HEK293 (cell line): ENCODE measurements at regions not wholly inside any gene's neighbourhood (a gene's known extent, or its start where the extent isn't known, plus 50 kb on each side); places are given as distances from the start of the nearest gene placed in this dataset.

ENCODE experiments used
- CTCF ChIA-PET: fragments of 350-600 bp; formaldehyde crosslinking; extraction: SDS; loops from one replicate; lab custom pipeline; 2021; ENCODE audit warnings: antibody characterized with exemption; lab: Yijun Ruan, JAX
- POLR2A ChIA-PET: fragments of 300-600 bp; formaldehyde crosslinking; extraction: SDS; loops from one replicate; lab custom pipeline; 2020; ENCODE audit warnings: antibody characterized with exemption, inconsistent platforms; lab: Yijun Ruan, JAX
- H3K27ac ChIP-seq: fragments of 200-500 bp; sonication (Bioruptor generic); 2 replicates; pipeline ENCODE4 v1.5.1; 2014; ENCODE audit warnings: low read depth, low read length, control low read depth, inconsistent platforms; ENCODE audit errors: extremely low read depth
- H3K36me3 ChIP-seq, 2 experiments: fragments of 200-500 bp in 1 of 2; sonication (Bioruptor generic) in 1 of 2; 1 replicate in 1 of 2; 2 replicates in 1 of 2; pipeline ENCODE4 v1.5.1; 2014 to 2017; ENCODE audit warnings: inconsistent platforms in 2 of 2, low read length in 2 of 2; ENCODE audit not compliant: control insufficient read depth in 2 of 2, insufficient read depth in 1 of 2
- H3K4me1 ChIP-seq: fragments of 200-500 bp; sonication (Bioruptor generic); 2 replicates; pipeline ENCODE4 v1.5.1; 2014; ENCODE audit warnings: mild to moderate bottlenecking, low read length, inconsistent platforms; ENCODE audit not compliant: control insufficient read depth, insufficient read depth
- H3K4me3 ChIP-seq: 2 replicates; pipeline ENCODE4 v1.5.1; 2011; ENCODE audit warnings: low read depth, mild to moderate bottlenecking, control low read depth, low read length, moderate library complexity
- H3K9me3 ChIP-seq: fragments of 200-500 bp; sonication (Bioruptor generic); 2 replicates; pipeline ENCODE4 v1.5.1; 2014; ENCODE audit warnings: low read depth, low read length, inconsistent platforms; ENCODE audit not compliant: control insufficient read depth, insufficient read depth
- CTCF ChIP-seq: fragments of 450-650 bp; formaldehyde crosslinking; IDR thresholded peaks from 2 replicates; pipeline ENCODE4 v1.5.1; 2016; ENCODE audit warnings: missing biosample characterization, missing genetic modification characterization
- RBAK ChIP-seq: fragments of 450-650 bp; formaldehyde crosslinking; IDR thresholded peaks from 2 replicates; pipeline ENCODE4 v1.5.1; 2016; ENCODE audit warnings: missing biosample characterization, missing genetic modification characterization
- ZBTB1 ChIP-seq: fragments of 450-650 bp; formaldehyde crosslinking; IDR thresholded peaks from 2 replicates; pipeline ENCODE4 v1.5.1; 2016; ENCODE audit warnings: missing biosample characterization, missing genetic modification characterization
- ZBTB6 ChIP-seq: fragments of 450-650 bp; formaldehyde crosslinking; IDR thresholded peaks from 2 replicates; pipeline ENCODE4 v1.5.1; 2017; ENCODE audit warnings: missing biosample characterization, missing genetic modification characterization
- ZEB2 ChIP-seq: fragments of 450-650 bp; formaldehyde crosslinking; IDR thresholded peaks from 2 replicates; pipeline ENCODE4 v1.5.1; 2016; ENCODE audit warnings: missing biosample characterization, missing genetic modification characterization
- ZFP37 ChIP-seq: fragments of 450-650 bp; formaldehyde crosslinking; IDR thresholded peaks from 2 replicates; pipeline ENCODE4 v1.5.1; 2016; ENCODE audit warnings: missing biosample characterization, missing genetic modification characterization
- ZNF16 ChIP-seq: fragments of 450-650 bp; formaldehyde crosslinking; IDR thresholded peaks from 2 replicates; pipeline ENCODE4 v1.5.1; 2016; ENCODE audit warnings: low read depth, missing biosample characterization, missing genetic modification characterization
- ZNF174 ChIP-seq: fragments of 450-650 bp; formaldehyde crosslinking; IDR thresholded peaks from 2 replicates; pipeline ENCODE4 v1.5.0; 2017; ENCODE audit warnings: missing biosample characterization, mild to moderate bottlenecking, missing genetic modification characterization
- ZNF274 ChIP-seq, 2 experiments: fragments of 200-500 bp in 1 of 2; fragments of 450-650 bp in 1 of 2; sonication (Bioruptor generic) in 1 of 2; formaldehyde crosslinking in 1 of 2; IDR thresholded peaks; 2 replicates each; pipeline versions ENCODE4 v1.5.1 to v1.6.1; 2014 to 2016; ENCODE audit warnings: borderline replicate concordance in 1 of 2, inconsistent platforms in 1 of 2, low read length in 1 of 2, missing biosample characterization in 1 of 2, missing genetic modification characterization in 1 of 2
- ZNF341 ChIP-seq: fragments of 450-650 bp; formaldehyde crosslinking; IDR thresholded peaks from 2 replicates; pipeline ENCODE4; 2016; ENCODE audit warnings: low read depth, missing biosample characterization, missing genetic modification characterization
- ZNF404 ChIP-seq: fragments of 450-650 bp; formaldehyde crosslinking; IDR thresholded peaks from 2 replicates; pipeline ENCODE4 v1.5.1; 2017; ENCODE audit warnings: missing biosample characterization, missing genetic modification characterization
- ZNF510 ChIP-seq: fragments of 450-650 bp; formaldehyde crosslinking; IDR thresholded peaks from 2 replicates; pipeline ENCODE4 v1.5.1; 2018; ENCODE audit warnings: mild to moderate bottlenecking, missing genetic modification characterization, missing biosample characterization; ENCODE audit not compliant: insufficient replicate concordance
- ZNF529 ChIP-seq: fragments of 450-650 bp; formaldehyde crosslinking; IDR thresholded peaks from 2 replicates; pipeline ENCODE4 v1.5.1; 2017; ENCODE audit warnings: missing genetic modification characterization, missing biosample characterization; ENCODE audit not compliant: insufficient replicate concordance
- ZNF530 ChIP-seq: fragments of 450-650 bp; formaldehyde crosslinking; IDR thresholded peaks from 2 replicates; pipeline ENCODE4 v1.5.1; 2016; ENCODE audit warnings: low read depth, missing biosample characterization, missing genetic modification characterization
- ZNF558 ChIP-seq: fragments of 450-650 bp; formaldehyde crosslinking; IDR thresholded peaks from 2 replicates; pipeline ENCODE4 v1.5.1; 2016; ENCODE audit warnings: missing biosample characterization, missing genetic modification characterization
- ZNF707 ChIP-seq: fragments of 450-650 bp; formaldehyde crosslinking; IDR thresholded peaks from 2 replicates; pipeline ENCODE4 v1.5.1; 2016; ENCODE audit warnings: missing biosample characterization, missing genetic modification characterization
- ZNF747 ChIP-seq: fragments of 450-650 bp; formaldehyde crosslinking; IDR thresholded peaks from 2 replicates; pipeline ENCODE4 v1.5.1; 2016; ENCODE audit warnings: missing biosample characterization, missing genetic modification characterization
- ZNF830 ChIP-seq: fragments of 450-650 bp; IDR thresholded peaks from 2 replicates; pipeline ENCODE4 v1.5.0; 2018; ENCODE audit warnings: missing biosample characterization, missing genetic modification characterization, low read depth, mild to moderate bottlenecking, moderate library complexity
- ZSCAN30 ChIP-seq: fragments of 450-650 bp; IDR thresholded peaks from 2 replicates; pipeline ENCODE4 v1.5.1; 2018; ENCODE audit warnings: missing biosample characterization, mild to moderate bottlenecking, missing genetic modification characterization, moderate library complexity
- TF ChIP-seq, protein P1 (sequence below): fragments of 450-650 bp; formaldehyde crosslinking; IDR thresholded peaks from 2 replicates; pipeline ENCODE4 v1.5.1; 2016; ENCODE audit warnings: missing biosample characterization, missing genetic modification characterization
- TF ChIP-seq, protein P2 (sequence below): fragments of 450-650 bp; formaldehyde crosslinking; IDR thresholded peaks from 2 replicates; pipeline ENCODE4 v1.5.1; 2016; ENCODE audit warnings: missing biosample characterization, missing genetic modification characterization, borderline replicate concordance
- TF ChIP-seq, protein P3 (sequence below): fragments of 450-650 bp; formaldehyde crosslinking; IDR thresholded peaks from 2 replicates; pipeline ENCODE4 v1.5.1; 2016; ENCODE audit warnings: missing biosample characterization, missing genetic modification characterization

- H3K4me3 ChIP-seq = no peak overlapping the region
- no peaks in the 10 kb centered on the region for H3K36me3 ChIP-seq
- POLR2A ChIA-PET = no interaction called here
- TF ChIP-seq ZNF529 (tag by site-specific recombination) (no peak), ZBTB6 (tag by site-specific recombination) (no peak), CTCF (no peak), ZNF530 (tag by site-specific recombination) (no peak), ZNF16 (no peak), ZNF404 (tag by site-specific recombination) (no peak), ZNF341 (tag by site-specific recombination) (no peak)
- TF ChIP-seq, protein P1, sequence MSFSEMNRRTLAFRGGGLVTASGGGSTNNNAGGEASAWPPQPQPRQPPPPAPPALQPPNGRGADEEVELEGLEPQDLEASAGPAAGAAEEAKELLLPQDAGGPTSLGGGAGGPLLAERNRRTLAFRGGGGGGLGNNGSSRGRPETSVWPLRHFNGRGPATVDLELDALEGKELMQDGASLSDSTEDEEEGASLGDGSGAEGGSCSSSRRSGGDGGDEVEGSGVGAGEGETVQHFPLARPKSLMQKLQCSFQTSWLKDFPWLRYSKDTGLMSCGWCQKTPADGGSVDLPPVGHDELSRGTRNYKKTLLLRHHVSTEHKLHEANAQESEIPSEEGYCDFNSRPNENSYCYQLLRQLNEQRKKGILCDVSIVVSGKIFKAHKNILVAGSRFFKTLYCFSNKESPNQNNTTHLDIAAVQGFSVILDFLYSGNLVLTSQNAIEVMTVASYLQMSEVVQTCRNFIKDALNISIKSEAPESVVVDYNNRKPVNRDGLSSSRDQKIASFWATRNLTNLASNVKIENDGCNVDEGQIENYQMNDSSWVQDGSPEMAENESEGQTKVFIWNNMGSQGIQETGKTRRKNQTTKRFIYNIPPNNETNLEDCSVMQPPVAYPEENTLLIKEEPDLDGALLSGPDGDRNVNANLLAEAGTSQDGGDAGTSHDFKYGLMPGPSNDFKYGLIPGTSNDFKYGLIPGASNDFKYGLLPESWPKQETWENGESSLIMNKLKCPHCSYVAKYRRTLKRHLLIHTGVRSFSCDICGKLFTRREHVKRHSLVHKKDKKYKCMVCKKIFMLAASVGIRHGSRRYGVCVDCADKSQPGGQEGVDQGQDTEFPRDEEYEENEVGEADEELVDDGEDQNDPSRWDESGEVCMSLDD (tag by site-specific recombination) = no peak
- TF ChIP-seq, protein P2, sequence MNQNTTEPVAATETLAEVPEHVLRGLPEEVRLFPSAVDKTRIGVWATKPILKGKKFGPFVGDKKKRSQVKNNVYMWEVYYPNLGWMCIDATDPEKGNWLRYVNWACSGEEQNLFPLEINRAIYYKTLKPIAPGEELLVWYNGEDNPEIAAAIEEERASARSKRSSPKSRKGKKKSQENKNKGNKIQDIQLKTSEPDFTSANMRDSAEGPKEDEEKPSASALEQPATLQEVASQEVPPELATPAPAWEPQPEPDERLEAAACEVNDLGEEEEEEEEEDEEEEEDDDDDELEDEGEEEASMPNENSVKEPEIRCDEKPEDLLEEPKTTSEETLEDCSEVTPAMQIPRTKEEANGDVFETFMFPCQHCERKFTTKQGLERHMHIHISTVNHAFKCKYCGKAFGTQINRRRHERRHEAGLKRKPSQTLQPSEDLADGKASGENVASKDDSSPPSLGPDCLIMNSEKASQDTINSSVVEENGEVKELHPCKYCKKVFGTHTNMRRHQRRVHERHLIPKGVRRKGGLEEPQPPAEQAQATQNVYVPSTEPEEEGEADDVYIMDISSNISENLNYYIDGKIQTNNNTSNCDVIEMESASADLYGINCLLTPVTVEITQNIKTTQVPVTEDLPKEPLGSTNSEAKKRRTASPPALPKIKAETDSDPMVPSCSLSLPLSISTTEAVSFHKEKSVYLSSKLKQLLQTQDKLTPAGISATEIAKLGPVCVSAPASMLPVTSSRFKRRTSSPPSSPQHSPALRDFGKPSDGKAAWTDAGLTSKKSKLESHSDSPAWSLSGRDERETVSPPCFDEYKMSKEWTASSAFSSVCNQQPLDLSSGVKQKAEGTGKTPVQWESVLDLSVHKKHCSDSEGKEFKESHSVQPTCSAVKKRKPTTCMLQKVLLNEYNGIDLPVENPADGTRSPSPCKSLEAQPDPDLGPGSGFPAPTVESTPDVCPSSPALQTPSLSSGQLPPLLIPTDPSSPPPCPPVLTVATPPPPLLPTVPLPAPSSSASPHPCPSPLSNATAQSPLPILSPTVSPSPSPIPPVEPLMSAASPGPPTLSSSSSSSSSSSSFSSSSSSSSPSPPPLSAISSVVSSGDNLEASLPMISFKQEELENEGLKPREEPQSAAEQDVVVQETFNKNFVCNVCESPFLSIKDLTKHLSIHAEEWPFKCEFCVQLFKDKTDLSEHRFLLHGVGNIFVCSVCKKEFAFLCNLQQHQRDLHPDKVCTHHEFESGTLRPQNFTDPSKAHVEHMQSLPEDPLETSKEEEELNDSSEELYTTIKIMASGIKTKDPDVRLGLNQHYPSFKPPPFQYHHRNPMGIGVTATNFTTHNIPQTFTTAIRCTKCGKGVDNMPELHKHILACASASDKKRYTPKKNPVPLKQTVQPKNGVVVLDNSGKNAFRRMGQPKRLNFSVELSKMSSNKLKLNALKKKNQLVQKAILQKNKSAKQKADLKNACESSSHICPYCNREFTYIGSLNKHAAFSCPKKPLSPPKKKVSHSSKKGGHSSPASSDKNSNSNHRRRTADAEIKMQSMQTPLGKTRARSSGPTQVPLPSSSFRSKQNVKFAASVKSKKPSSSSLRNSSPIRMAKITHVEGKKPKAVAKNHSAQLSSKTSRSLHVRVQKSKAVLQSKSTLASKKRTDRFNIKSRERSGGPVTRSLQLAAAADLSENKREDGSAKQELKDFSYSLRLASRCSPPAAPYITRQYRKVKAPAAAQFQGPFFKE = no peak
- H3K4me1 ChIP-seq = no peaks in the 10 kb centered on the region
- CTCF ChIA-PET = no interaction called here
- no peak overlapping the region for H3K27ac ChIP-seq
- H3K9me3 ChIP-seq = no peaks in the 10 kb centered on the region
Observed at GRCh38 chr7:54917613-54918391, 101.0 kb upstream of the EGFR start.

DNA sequence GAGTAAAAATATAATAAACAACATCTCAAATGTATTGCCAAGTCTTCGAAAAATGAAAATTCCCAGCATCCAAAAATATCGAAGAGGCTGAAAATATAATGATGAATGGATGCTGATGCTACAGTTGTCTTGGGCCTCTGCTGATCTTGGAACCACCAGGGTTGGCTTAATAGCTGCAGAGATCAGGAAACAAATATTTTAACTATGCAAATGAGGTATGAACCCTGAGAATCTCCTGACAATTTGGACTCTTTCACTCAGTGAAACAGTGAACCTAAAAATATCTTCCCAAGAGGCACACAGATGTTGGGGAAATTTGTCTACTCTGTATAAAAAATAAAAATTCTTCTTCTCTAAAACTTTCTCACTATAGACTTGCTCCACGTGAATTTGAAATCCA lies 97.7 kb upstream of the EGFR start:
- no peaks in the 10 kb centered on the region for H3K9me3 ChIP-seq
- POLR2A ChIA-PET = no interaction called here
- H3K36me3 ChIP-seq = no peaks in the 10 kb centered on the region
- no peak overlapping the region for H3K27ac ChIP-seq
- no peak overlapping the region for H3K4me3 ChIP-seq
- H3K4me1 ChIP-seq = no peaks in the 10 kb centered on the region
- CTCF ChIA-PET = no interaction called here
- TF ChIP-seq RBAK = no peak
- TF ChIP-seq ZNF510 = no peak
- TF ChIP-seq, protein P3, sequence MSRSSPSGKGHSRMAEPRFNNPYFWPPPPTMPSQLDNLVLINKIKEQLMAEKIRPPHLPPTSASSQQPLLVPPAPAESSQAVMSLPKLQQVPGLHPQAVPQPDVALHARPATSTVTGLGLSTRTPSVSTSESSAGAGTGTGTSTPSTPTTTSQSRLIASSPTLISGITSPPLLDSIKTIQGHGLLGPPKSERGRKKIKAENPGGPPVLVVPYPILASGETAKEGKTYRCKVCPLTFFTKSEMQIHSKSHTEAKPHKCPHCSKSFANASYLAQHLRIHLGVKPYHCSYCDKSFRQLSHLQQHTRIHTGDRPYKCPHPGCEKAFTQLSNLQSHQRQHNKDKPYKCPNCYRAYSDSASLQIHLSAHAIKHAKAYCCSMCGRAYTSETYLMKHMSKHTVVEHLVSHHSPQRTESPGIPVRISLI (tag by site-specific recombination) = no peak
- TF ChIP-seq ZFP37 (tag by site-specific recombination) = no peak
- TF ChIP-seq ZNF16 = no peak
- no peak for TF ChIP-seq ZBTB1 (tag by site-specific recombination)
- no peak for TF ChIP-seq ZNF830 (tag by site-specific recombination)
- TF ChIP-seq ZEB2 (tag by site-specific recombination) = no peak
- TF ChIP-seq ZNF707 (tag by site-specific recombination) = no peak
- TF ChIP-seq ZNF558 = no peak
- TF ChIP-seq ZNF274 (IDR thresholded peaks at IDR 0.05; ENCODE audit: low read length) = no peak
- TF ChIP-seq ZNF274 (tag by site-specific recombination; IDR thresholded peaks at IDR 0.05; ENCODE audit: borderline replicate concordance) = no peak
- no peak for TF ChIP-seq ZSCAN30 (tag by site-specific recombination)
- no peak for TF ChIP-seq ZNF174 (tag by site-specific recombination)
- no peak for TF ChIP-seq ZNF747 (tag by site-specific recombination)
